GM12878 (cell line): ENCODE measurements at regions not wholly inside any gene's neighbourhood (a gene's known extent, or its start where the extent isn't known, plus 50 kb on each side); places are given as distances from the start of the nearest gene placed in this dataset.

ENCODE experiments used
- BMI1 ChIP-seq: fragments of 450-650 bp; IDR thresholded peaks from 2 replicates; pipeline ENCODE4 v1.6.1; 2016; ENCODE audit warnings: mild to moderate bottlenecking, moderate library complexity, borderline replicate concordance
- FOS ChIP-seq: IDR thresholded peaks from 3 replicates; pipeline ENCODE4 v1.6.1; 2011; ENCODE audit warnings: borderline replicate concordance; ENCODE audit not compliant: insufficient read length; ENCODE audit errors: extremely low read depth
- IKZF1 ChIP-seq: fragments of 450-650 bp; conservative IDR thresholded peaks from 2 replicates; pipeline ENCODE4 v1.6.1; 2017; ENCODE audit warnings: antibody characterized with exemption, mild to moderate bottlenecking
- MTA3 ChIP-seq: IDR thresholded peaks from 2 replicates; pipeline ENCODE4 v1.6.1; 2012; ENCODE audit warnings: low read length, inconsistent platforms, borderline replicate concordance
- NBN ChIP-seq: fragments of 450-650 bp; IDR thresholded peaks from 2 replicates; pipeline ENCODE4 v1.6.1; 2016
- SPI1 ChIP-seq: IDR thresholded peaks from 2 replicates; pipeline ENCODE4 v1.6.1; 2011; ENCODE audit warnings: low read depth, mild to moderate bottlenecking, low read length, moderate library complexity, borderline replicate concordance; ENCODE audit not compliant: insufficient read depth
- ZNF217 ChIP-seq: fragments of 450-650 bp; IDR thresholded peaks from 2 replicates; pipeline ENCODE4 v1.6.1; 2017; ENCODE audit warnings: antibody characterized with exemption, mild to moderate bottlenecking
- ZNF24 ChIP-seq: fragments of 450-650 bp; IDR thresholded peaks from 2 replicates; pipeline ENCODE4 v1.6.1; 2017; ENCODE audit warnings: antibody characterized with exemption, mild to moderate bottlenecking
- TF ChIP-seq, protein P1 (sequence below): IDR thresholded peaks from 2 replicates; pipeline ENCODE4 v1.6.1; 2011; ENCODE audit warnings: mild to moderate bottlenecking, low read depth, low read length, moderate library complexity; ENCODE audit not compliant: insufficient replicate concordance
- TF ChIP-seq, protein P2 (sequence below): fragments of 450-650 bp; IDR thresholded peaks from 2 replicates; pipeline ENCODE4 v1.6.1; 2016; ENCODE audit warnings: mild to moderate bottlenecking
- TF ChIP-seq, protein P3 (sequence below): fragments of 150-350 bp; IDR thresholded peaks from 2 replicates; pipeline ENCODE4 v1.6.1; 2016; ENCODE audit warnings: low read depth, low read length
- TF ChIP-seq, protein P4 (sequence below), 3 experiments: IDR thresholded peaks in 2 of 3; conservative IDR thresholded peaks in 1 of 3; 2 replicates each; pipeline ENCODE4 v1.5.1; 2011; ENCODE audit warnings: low read depth in 3 of 3, low read length in 3 of 3, mild to moderate bottlenecking in 3 of 3, control low read depth in 2 of 3, moderate library complexity in 2 of 3, inconsistent platforms in 1 of 3, mixed read lengths in 1 of 3; ENCODE audit not compliant: control insufficient read depth in 2 of 3, insufficient read depth in 1 of 3; ENCODE audit errors: extremely low read depth in 1 of 3

DNA sequence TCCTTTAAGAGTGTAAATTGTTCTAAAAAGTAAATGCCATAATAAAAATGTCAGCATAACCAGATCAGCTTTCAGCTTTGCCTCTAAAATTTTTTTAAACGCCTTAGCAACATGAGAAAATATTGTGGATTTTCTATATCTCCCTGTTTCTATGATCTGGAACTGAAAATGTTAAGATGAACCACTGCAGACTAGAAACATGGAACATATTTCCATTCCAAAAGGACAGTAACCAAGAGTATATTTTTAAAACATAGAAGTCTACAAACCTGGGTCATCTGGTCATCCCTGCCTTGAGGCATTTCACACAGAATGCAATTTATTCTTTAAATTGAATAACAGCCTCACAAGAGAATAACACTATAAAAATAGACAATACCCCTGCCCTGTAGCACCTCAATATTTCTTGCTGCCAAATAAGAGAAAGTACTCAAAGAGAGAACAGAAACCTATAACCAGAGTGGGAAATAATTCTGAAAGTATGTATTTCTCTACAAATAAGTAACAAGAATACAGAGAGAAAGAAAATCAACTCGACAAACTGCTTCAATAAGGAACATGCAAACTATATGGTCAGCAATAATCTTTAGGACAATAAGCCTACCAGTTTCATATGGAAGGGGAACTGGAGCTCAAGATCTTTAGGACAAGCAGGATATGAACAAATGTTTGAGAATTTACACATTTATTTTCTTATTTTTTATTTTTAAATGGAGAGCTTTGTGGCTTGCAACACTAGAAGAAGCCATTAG is 949.0 kb downstream of the EPHA3 start (continued):
- TF ChIP-seq BMI1 (peak; percentile 11; the same call in 1 of the 2 replicates), ZNF217 (no peak; the same call in 1 of the 2 replicates), MTA3 (no peak), IKZF1 (peak; percentile 31; the same call in 1 of the 2 replicates), ZNF24 (no peak), NBN (0 out of 2 replicates have a peak, but pooled peaks have one; percentile 29), SPI1 (no peak), FOS (no peak)
- TF ChIP-seq, protein P1, sequence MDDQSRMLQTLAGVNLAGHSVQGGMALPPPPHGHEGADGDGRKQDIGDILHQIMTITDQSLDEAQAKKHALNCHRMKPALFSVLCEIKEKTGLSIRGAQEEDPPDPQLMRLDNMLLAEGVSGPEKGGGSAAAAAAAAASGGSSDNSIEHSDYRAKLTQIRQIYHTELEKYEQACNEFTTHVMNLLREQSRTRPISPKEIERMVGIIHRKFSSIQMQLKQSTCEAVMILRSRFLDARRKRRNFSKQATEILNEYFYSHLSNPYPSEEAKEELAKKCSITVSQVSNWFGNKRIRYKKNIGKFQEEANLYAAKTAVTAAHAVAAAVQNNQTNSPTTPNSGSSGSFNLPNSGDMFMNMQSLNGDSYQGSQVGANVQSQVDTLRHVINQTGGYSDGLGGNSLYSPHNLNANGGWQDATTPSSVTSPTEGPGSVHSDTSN: no peak
- TF ChIP-seq, protein P2, sequence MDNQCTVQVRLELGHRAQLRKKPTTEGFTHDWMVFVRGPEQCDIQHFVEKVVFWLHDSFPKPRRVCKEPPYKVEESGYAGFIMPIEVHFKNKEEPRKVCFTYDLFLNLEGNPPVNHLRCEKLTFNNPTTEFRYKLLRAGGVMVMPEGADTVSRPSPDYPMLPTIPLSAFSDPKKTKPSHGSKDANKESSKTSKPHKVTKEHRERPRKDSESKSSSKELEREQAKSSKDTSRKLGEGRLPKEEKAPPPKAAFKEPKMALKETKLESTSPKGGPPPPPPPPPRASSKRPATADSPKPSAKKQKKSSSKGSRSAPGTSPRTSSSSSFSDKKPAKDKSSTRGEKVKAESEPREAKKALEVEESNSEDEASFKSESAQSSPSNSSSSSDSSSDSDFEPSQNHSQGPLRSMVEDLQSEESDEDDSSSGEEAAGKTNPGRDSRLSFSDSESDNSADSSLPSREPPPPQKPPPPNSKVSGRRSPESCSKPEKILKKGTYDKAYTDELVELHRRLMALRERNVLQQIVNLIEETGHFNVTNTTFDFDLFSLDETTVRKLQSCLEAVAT: no peak
- TF ChIP-seq, protein P3, sequence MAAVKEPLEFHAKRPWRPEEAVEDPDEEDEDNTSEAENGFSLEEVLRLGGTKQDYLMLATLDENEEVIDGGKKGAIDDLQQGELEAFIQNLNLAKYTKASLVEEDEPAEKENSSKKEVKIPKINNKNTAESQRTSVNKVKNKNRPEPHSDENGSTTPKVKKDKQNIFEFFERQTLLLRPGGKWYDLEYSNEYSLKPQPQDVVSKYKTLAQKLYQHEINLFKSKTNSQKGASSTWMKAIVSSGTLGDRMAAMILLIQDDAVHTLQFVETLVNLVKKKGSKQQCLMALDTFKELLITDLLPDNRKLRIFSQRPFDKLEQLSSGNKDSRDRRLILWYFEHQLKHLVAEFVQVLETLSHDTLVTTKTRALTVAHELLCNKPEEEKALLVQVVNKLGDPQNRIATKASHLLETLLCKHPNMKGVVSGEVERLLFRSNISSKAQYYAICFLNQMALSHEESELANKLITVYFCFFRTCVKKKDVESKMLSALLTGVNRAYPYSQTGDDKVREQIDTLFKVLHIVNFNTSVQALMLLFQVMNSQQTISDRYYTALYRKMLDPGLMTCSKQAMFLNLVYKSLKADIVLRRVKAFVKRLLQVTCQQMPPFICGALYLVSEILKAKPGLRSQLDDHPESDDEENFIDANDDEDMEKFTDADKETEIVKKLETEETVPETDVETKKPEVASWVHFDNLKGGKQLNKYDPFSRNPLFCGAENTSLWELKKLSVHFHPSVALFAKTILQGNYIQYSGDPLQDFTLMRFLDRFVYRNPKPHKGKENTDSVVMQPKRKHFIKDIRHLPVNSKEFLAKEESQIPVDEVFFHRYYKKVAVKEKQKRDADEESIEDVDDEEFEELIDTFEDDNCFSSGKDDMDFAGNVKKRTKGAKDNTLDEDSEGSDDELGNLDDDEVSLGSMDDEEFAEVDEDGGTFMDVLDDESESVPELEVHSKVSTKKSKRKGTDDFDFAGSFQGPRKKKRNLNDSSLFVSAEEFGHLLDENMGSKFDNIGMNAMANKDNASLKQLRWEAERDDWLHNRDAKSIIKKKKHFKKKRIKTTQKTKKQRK: no peak
- TF ChIP-seq, protein P4, sequence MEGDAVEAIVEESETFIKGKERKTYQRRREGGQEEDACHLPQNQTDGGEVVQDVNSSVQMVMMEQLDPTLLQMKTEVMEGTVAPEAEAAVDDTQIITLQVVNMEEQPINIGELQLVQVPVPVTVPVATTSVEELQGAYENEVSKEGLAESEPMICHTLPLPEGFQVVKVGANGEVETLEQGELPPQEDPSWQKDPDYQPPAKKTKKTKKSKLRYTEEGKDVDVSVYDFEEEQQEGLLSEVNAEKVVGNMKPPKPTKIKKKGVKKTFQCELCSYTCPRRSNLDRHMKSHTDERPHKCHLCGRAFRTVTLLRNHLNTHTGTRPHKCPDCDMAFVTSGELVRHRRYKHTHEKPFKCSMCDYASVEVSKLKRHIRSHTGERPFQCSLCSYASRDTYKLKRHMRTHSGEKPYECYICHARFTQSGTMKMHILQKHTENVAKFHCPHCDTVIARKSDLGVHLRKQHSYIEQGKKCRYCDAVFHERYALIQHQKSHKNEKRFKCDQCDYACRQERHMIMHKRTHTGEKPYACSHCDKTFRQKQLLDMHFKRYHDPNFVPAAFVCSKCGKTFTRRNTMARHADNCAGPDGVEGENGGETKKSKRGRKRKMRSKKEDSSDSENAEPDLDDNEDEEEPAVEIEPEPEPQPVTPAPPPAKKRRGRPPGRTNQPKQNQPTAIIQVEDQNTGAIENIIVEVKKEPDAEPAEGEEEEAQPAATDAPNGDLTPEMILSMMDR (IDR thresholded peaks at IDR 0.05 in 2 of 3, conservative IDR thresholded peaks at IDR 0.05 in 1 of 3; ENCODE audit: control insufficient read depth in 2 of 3, extremely low read depth in 1 of 3, insufficient read depth in 1 of 3, low read depth in 3 of 3, low read length in 3 of 3): no peak
- TF ChIP-seq, all 136 proteins: peak for 8
